ACC112 (cell line): ENCODE measurements at regions not wholly inside any gene's neighbourhood (a gene's known extent, or its start where the extent isn't known, plus 50 kb on each side); places are given as distances from the start of the nearest gene placed in this dataset.

Experiments used
- H2AFZ ChIP-seq: fragments of 200-600 bp; sonication (generic); one replicate; pipeline ENCODE4 v1.6.0; 2017; ENCODE audit warnings: antibody characterized with exemption, low read length; ENCODE audit not compliant: unreplicated experiment
- H3K27ac ChIP-seq: fragments of 200-600 bp; sonication (generic); 2 replicates; pipeline ENCODE4 v1.5.1; 2014; ENCODE audit warnings: low read depth, mild to moderate bottlenecking, antibody characterized with exemption, low read length, moderate library complexity
- H3K27me3 ChIP-seq: fragments of 200-600 bp; sonication (generic); 2 replicates; pipeline ENCODE4 v1.6.1; 2014; ENCODE audit warnings: mild to moderate bottlenecking, antibody characterized with exemption, low read length, moderate library complexity, mixed read lengths; ENCODE audit not compliant: insufficient read depth
- H3K36me3 ChIP-seq: fragments of 200-600 bp; sonication (generic); 2 replicates; pipeline ENCODE4 v1.6.1; 2016; ENCODE audit warnings: mild to moderate bottlenecking, antibody characterized with exemption, low read length, moderate library complexity, mixed read lengths; ENCODE audit not compliant: insufficient read depth
- H3K4me1 ChIP-seq: fragments of 200-600 bp; sonication (generic); one replicate; pipeline ENCODE4 v1.6.1; 2016; ENCODE audit warnings: low read length, mixed read lengths; ENCODE audit not compliant: insufficient read depth, unreplicated experiment, control insufficient read depth
- H3K4me3 ChIP-seq: fragments of 200-600 bp; sonication (generic); 2 replicates; pipeline ENCODE4 v1.5.1; 2014; ENCODE audit warnings: mild to moderate bottlenecking, low read depth, low read length
- H3K79me2 ChIP-seq: fragments of 200-600 bp; sonication (generic); one replicate; pipeline ENCODE4 v1.6.0; 2016; ENCODE audit warnings: low read length; ENCODE audit not compliant: control insufficient read depth, unreplicated experiment, insufficient read depth

- H2AFZ ChIP-seq: no peak overlapping the region
- H3K27ac ChIP-seq: no peak overlapping the region
- no peaks in the 10 kb centered on the region for H3K36me3 ChIP-seq
- no peak overlapping the region for H3K4me3 ChIP-seq
- H3K79me2 ChIP-seq: no peaks in the 10 kb centered on the region
- no peaks in the 10 kb centered on the region for H3K27me3 ChIP-seq
- no peaks in the 10 kb centered on the region for H3K4me1 ChIP-seq
Measured at GRCh38 chr22:48686694-48687302, 1140.9 kb downstream of the BRD1 start.

DNA sequence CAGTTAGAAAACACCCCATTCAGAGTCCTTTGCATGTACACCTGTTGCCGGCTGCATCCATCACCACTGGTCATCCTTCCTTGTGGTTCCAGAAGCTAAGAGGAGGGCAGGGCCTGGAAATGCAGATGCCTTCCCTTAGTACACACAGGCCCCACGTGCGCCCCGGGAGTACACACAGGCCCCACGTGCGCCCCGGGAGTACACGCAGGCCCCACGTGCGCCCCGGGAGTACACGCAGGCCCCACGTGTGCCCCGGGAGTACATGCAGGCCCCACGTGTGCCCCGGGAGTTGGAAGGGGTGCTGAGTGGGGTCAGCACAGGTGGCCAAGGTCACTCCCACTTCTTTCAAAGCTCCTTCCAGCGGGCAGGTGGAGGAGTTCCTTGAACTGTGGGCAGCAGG lies 1141.9 kb downstream of the BRD1 start:
- no peak overlapping the region for H3K27ac ChIP-seq
- no peaks in the 10 kb centered on the region for H3K79me2 ChIP-seq
- no peaks in the 10 kb centered on the region for H3K4me1 ChIP-seq
- H3K27me3 ChIP-seq: no peaks in the 10 kb centered on the region
- no peak overlapping the region for H2AFZ ChIP-seq
- H3K4me3 ChIP-seq: no peak overlapping the region
- no peaks in the 10 kb centered on the region for H3K36me3 ChIP-seq

- Histone ChIP-seq H3K79me2 (no peaks in the 10 kb centered on the region), H2AFZ (no peak overlapping the region), H3K36me3 (no peaks in the 10 kb centered on the region), H3K4me1 (no peaks in the 10 kb centered on the region), H3K4me3 (no peak overlapping the region), H3K27me3 (no peaks in the 10 kb centered on the region), H3K27ac (no peak overlapping the region)
Measured at GRCh38 chr22:48683640-48684039, 1144.0 kb downstream of the BRD1 start.

GRCh38 chr22:48682504-48682903 lies 1145.2 kb downstream of the BRD1 start:
- Histone ChIP-seq H3K79me2 (no peaks in the 10 kb centered on the region), H3K27ac (no peak overlapping the region), H3K36me3 (no peaks in the 10 kb centered on the region), H3K27me3 (no peaks in the 10 kb centered on the region), H3K4me1 (no peaks in the 10 kb centered on the region), H3K4me3 (no peak overlapping the region), H2AFZ (no peak overlapping the region)

- Histone ChIP-seq H3K79me2 (no peaks in the 10 kb centered on the region), H3K4me3 (no peak overlapping the region), H3K36me3 (no peaks in the 10 kb centered on the region), H3K27ac (no peak overlapping the region), H3K4me1 (no peaks in the 10 kb centered on the region), H2AFZ (no peak overlapping the region), H3K27me3 (no peaks in the 10 kb centered on the region)
Measured at GRCh38 chr22:48680601-48681000, 1147.1 kb downstream of the BRD1 start.

- H3K36me3 ChIP-seq: no peaks in the 10 kb centered on the region
- no peak overlapping the region for H2AFZ ChIP-seq
- no peaks in the 10 kb centered on the region for H3K79me2 ChIP-seq
- no peak overlapping the region for H3K4me3 ChIP-seq
- H3K27ac ChIP-seq: no peak overlapping the region
- H3K4me1 ChIP-seq: no peaks in the 10 kb centered on the region
- H3K27me3 ChIP-seq: no peaks in the 10 kb centered on the region
Measured at GRCh38 chr22:48679656-48680555, 1147.8 kb downstream of the BRD1 start.

DNA sequence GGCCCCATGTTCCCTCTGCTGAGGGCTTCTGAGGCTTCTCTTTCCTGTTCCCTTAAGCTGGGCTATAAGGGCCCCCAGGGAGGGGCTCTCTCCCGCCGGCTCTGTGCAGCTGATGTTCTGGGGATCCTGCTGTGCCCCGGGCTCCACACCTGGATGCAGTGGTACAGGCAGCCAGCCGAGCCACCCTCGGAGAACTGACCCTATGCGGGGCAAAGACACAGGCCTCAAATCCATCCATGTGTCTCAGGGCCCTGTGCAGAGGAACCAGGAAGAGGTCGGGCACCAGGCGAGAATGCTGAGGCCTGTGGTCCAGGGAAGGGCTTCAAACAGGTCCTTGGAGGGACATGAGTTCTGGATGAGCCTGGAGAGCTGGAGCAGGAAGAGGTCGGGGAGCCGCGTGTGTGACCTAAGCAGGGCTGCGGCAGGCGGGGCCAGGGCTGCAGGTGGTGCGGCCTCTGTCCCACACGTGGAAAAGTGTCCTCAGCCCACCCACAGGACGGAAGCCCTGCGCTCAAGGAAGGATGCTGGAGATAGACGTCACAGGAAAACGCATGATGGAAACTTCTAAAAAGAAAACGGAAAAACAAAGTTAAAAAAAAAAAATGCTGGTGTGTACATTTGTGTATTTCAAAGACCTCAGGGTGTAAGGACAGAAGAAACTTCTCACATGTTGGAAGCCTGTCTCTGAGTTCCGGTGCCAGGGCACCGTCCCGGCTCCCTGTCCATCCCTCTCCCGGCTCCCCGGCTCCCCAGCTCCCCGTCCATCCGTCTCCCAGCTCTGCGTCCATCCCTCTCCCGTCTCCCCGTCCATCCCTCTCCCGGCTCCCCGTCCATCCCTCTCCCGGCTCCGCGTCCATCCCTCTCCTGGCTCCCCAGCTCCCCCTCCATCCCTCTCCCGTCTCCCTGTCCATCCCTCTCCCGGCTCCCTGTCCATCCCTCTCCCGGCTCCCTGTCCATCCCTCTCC lies 1149.2 kb downstream of the BRD1 start:
- H3K4me1 ChIP-seq: no peaks in the 10 kb centered on the region
- H3K4me3 ChIP-seq: no peak overlapping the region
- H3K27me3 ChIP-seq: no peaks in the 10 kb centered on the region
- H3K79me2 ChIP-seq: no peaks in the 10 kb centered on the region
- no peak overlapping the region for H2AFZ ChIP-seq
- no peak overlapping the region for H3K27ac ChIP-seq
- no peaks in the 10 kb centered on the region for H3K36me3 ChIP-seq

DNA sequence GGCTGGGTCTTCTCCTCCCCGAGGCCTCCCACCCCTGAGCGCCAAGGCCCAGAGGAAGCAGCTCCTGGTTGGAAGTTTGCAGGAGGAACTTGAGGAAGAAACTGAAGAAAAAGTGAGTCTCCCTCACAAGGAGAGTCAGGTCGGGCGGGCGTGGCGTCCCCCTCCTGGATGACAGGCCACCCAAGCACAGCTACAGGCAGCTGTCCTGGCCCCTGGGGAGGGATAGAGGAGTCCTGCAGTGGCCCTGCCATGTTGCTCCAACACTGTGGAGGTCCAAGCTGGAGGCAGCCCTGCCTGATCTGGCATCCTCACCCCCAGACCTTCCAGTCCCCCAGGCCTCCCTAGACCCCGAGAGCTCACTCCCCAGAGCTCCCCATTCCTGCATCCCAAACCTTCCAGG lies 1150.1 kb downstream of the BRD1 start:
- Histone ChIP-seq H3K79me2 (no peaks in the 10 kb centered on the region), H3K27ac (no peak overlapping the region), H2AFZ (no peak overlapping the region), H3K4me1 (no peaks in the 10 kb centered on the region), H3K36me3 (no peaks in the 10 kb centered on the region), H3K4me3 (no peak overlapping the region), H3K27me3 (no peaks in the 10 kb centered on the region)

DNA sequence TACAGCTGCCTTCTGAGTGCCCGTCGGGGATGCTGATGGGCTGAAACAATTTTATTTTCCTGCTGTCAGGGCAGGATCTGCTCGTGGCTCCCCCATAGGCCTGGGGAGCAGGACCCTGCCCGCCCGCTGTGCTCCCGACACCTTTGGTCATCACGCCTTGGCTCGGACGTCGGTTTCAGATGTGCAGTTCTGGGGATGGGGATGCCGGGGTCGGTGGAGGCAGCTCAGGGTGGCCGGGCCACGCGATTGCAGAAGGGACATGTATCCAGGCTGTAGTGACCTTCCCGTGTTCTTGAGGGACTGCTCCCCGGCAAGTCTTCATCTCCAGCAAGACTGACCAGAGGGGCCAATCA lies 1150.5 kb downstream of the BRD1 start:
- no peak overlapping the region for H2AFZ ChIP-seq
- H3K27ac ChIP-seq: no peak overlapping the region
- H3K4me1 ChIP-seq: no peaks in the 10 kb centered on the region
- H3K36me3 ChIP-seq: no peaks in the 10 kb centered on the region
- no peaks in the 10 kb centered on the region for H3K27me3 ChIP-seq
- H3K4me3 ChIP-seq: no peak overlapping the region
- H3K79me2 ChIP-seq: no peaks in the 10 kb centered on the region

GRCh38 chr22:48676266-48677167 lies 1151.2 kb downstream of the BRD1 start:
- Histone ChIP-seq H3K4me3 (no peak overlapping the region), H3K4me1 (no peaks in the 10 kb centered on the region), H3K27me3 (no peaks in the 10 kb centered on the region), H3K27ac (no peak overlapping the region), H3K79me2 (no peaks in the 10 kb centered on the region), H2AFZ (no peak overlapping the region), H3K36me3 (no peaks in the 10 kb centered on the region)
